ENCODE measurements at regions not wholly inside any gene's neighbourhood (a gene's known extent, or its start where the extent isn't known, plus 50 kb on each side); places are given as distances from the start of the nearest gene placed in this dataset.
"Not testable (repeated sequence)": the region's sequence is repeated elsewhere in the genome, so short reads cannot be mapped to it uniquely, and the experiment has no call there.

GRCh38 chr7:410395-410910 lies 109.2 kb downstream of the PDGFA start:
- no peak for DNase-seq

- not testable (repeated sequence) for DNase-seq
Observed at GRCh38 chr7:411116-411515, 108.5 kb downstream of the PDGFA start.

- DNase-seq = no peak
Observed at GRCh38 chr7:411677-412312, 107.9 kb downstream of the PDGFA start.

- DNase-seq = no peak
Observed at GRCh38 chr7:412313-412710, 107.3 kb downstream of the PDGFA start.

GRCh38 chr7:414681-415560 lies 104.7 kb downstream of the PDGFA start:
- DNase-seq = no peak

- no peak for DNase-seq
Observed at GRCh38 chr7:415646-416525, 103.8 kb downstream of the PDGFA start.

GRCh38 chr7:416761-417624 lies 102.7 kb downstream of the PDGFA start:
- no peak for DNase-seq

- no peak for DNase-seq
Observed at GRCh38 chr7:417625-417889, 102.1 kb downstream of the PDGFA start.

- no peak for DNase-seq
Observed at GRCh38 chr7:417973-418601, 101.6 kb downstream of the PDGFA start.

- no peak for DNase-seq
Observed at GRCh38 chr7:418636-419280, 100.9 kb downstream of the PDGFA start.

GRCh38 chr7:420142-421093 lies 99.2 kb downstream of the PDGFA start:
- DNase-seq = no peak

- DNase-seq = no peak
Observed at GRCh38 chr7:421136-421991, 98.3 kb downstream of the PDGFA start.

GRCh38 chr7:422191-422885 lies 97.3 kb downstream of the PDGFA start:
- no peak for DNase-seq

GRCh38 chr7:422886-423225 lies 96.8 kb downstream of the PDGFA start:
- DNase-seq = no peak

GRCh38 chr7:423312-424260 lies 96.1 kb downstream of the PDGFA start:
- DNase-seq = no peak

GRCh38 chr7:424301-424935 lies 95.2 kb downstream of the PDGFA start:
- DNase-seq = no peak
